ENCODE measurements at regions not wholly inside any gene's neighbourhood (a gene's known extent, or its start where the extent isn't known, plus 50 kb on each side); places are given as distances from the start of the nearest gene placed in this dataset.

DNA sequence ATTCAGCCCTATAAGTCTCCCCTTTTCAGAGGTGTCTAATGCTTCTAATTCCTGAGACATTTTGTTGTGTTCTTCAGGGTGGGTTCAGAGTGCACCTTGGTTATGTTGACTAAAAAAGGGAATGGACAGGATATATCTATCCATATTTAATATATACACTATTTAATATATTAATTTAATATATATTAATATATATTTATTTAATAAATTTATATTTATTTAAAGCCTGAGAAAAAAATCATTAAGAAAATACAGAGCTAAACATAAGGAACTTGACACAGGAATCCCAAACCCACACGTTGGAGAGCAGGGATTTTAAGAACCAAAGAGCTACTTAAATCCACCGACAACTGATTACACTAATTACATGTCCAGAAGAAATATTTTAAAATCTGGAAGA, 674.2 kb upstream of the KIRREL3 start:
- no peak for TF ChIP-seq POLR2A (IDR thresholded peaks at IDR 0.05)
- TF ChIP-seq, protein P1, sequence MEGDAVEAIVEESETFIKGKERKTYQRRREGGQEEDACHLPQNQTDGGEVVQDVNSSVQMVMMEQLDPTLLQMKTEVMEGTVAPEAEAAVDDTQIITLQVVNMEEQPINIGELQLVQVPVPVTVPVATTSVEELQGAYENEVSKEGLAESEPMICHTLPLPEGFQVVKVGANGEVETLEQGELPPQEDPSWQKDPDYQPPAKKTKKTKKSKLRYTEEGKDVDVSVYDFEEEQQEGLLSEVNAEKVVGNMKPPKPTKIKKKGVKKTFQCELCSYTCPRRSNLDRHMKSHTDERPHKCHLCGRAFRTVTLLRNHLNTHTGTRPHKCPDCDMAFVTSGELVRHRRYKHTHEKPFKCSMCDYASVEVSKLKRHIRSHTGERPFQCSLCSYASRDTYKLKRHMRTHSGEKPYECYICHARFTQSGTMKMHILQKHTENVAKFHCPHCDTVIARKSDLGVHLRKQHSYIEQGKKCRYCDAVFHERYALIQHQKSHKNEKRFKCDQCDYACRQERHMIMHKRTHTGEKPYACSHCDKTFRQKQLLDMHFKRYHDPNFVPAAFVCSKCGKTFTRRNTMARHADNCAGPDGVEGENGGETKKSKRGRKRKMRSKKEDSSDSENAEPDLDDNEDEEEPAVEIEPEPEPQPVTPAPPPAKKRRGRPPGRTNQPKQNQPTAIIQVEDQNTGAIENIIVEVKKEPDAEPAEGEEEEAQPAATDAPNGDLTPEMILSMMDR (IDR thresholded peaks at IDR 0.05) = no peak
- DNase-seq = no peak
- Histone ChIP-seq H3K9me3 (no peaks in the 10 kb centered on the region), H3K27ac (no peak overlapping the region), H3K36me3 (no peaks in the 10 kb centered on the region), H3K4me3 (no peak overlapping the region), H3K4me1 (no peaks in the 10 kb centered on the region), H3K27me3 (no peaks in the 10 kb centered on the region)
- intact Hi-C loops (cut with DNase I; ENCODE audit: low total_unique reads) = no loop called here

DNA sequence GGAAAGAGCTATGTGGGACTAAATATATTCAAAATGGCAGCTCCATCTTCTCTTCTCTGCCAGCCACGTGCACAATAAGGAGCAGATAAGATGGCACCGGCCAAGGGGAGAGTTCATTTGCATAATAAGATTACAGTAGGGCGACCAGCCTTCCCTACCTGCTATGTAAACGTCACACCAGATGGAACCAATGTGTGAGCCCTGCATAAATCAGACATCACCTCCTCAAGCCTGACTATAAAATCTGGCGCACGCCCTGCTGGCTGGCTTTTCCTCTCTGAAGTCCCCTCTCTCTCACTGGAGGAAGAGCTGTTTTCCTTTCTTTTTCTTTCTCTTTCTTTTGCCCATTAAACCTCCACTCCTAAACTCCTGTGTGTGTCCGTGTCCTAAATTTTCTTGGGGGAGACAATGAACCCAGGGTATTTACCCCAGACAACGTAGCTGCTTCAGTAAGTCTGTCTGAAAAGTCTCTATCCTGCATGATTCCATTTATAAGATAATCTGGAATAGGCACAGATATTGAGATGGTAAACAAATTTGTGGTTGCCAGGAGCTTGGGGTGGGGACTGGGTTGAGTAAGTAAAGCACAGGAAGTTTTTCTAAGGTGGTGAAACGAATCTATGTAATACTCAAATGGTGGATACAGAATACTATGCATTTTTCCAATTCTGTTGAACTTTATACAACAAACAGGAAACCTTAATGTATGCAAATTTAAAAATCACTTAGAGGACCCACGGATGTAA, 670.0 kb upstream of the KIRREL3 start:
- H3K4me1 ChIP-seq = no peaks in the 10 kb centered on the region
- H3K9me3 ChIP-seq = no peaks in the 10 kb centered on the region
- TF ChIP-seq, protein P1 (IDR thresholded peaks at IDR 0.05) = no peak
- no peak for TF ChIP-seq POLR2A (IDR thresholded peaks at IDR 0.05)
- H3K27me3 ChIP-seq = no peaks in the 10 kb centered on the region
- no peak overlapping the region for H3K4me3 ChIP-seq
- intact Hi-C loops (cut with DNase I; ENCODE audit: low total_unique reads) = no loop called here
- no peak for DNase-seq
- no peaks in the 10 kb centered on the region for H3K36me3 ChIP-seq
- H3K27ac ChIP-seq = no peak overlapping the region

DNA sequence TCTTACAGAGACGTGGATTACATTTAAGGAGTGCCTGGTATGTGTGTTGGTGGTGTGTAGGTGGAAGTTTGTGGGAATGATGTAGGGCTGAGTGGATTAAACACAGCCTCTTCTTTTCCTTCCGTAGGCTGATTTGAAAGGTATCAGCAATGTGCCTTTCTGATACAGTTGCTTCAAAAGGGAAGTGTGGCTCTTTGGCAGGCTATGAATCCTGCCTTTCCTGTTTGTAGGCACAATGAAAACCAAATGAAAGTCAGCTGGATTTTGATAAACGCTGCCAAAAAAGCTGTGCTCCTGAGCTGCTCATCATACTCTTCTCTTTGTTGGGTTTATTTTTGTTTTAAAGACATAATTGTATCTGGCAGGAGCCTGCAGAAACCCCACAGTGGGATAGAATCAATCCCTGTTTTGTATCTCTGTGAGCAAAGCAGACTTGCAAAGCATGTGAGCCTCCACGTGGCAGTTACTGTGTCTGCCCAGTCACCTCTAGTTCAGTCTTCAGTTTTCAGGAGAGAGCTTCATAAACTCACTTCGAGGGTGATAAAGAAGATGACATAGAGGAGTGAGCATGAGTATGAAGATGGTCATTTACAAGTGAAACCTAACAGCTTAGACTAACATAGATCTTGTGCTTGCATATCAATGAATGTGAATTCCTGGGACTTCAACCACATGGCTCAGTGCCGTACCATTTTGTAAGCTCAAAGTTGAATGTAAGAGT, 655.7 kb upstream of the KIRREL3 start:
- H3K27me3 ChIP-seq = no peaks in the 10 kb centered on the region

DNA sequence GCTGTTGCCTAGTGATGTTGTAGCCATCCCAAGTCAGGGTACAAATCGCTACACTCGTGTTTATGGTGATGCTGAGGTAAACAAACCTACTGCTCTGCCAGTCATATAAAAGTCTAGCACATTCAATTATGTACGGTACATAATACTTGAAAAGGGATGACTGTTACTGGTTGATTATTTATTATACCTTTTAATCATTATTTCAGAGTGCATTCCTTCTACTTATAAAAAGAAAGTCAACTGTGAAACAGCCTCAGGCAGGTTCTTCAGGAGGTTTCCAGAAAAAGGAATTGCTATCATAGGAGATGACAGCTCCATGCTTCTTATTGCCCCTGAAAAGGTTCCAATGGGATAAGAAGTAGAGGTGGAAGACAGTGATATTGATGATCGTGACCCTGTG, 652.5 kb upstream of the KIRREL3 start:
- intact Hi-C loops (cut with DNase I; ENCODE audit: low total_unique reads) = no loop called here

More for the DNA sequence above, 655.7 kb upstream of the KIRREL3 start:
- H3K27ac ChIP-seq = no peak overlapping the region
- H3K36me3 ChIP-seq = no peaks in the 10 kb centered on the region
- intact Hi-C loops (cut with DNase I; ENCODE audit: low total_unique reads) = no loop called here
- DNase-seq = no peak
- H3K4me1 ChIP-seq = no peaks in the 10 kb centered on the region
- no peak overlapping the region for H3K4me3 ChIP-seq
- TF ChIP-seq, protein P1 (IDR thresholded peaks at IDR 0.05) = no peak
- no peak for TF ChIP-seq POLR2A (IDR thresholded peaks at IDR 0.05)
- H3K9me3 ChIP-seq = no peaks in the 10 kb centered on the region

DNA sequence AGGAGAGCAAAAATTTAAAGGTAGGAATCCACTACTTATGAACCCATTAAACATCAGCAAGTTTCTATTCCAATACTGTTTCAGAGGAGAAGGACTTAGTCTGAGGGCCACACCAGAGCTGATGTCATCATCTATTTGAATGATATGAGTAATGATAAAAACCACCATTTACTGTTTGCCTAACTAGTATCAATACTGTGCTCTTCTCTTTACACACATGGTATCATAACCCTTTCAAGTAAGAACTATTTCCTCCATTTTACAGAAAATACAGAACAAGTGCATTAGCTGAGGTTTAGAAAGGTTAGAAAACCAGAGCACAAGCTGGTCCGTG, 651.3 kb upstream of the KIRREL3 start:
- no peak for DNase-seq
- no peaks in the 10 kb centered on the region for H3K27me3 ChIP-seq
- TF ChIP-seq, protein P1 (IDR thresholded peaks at IDR 0.05) = no peak
- TF ChIP-seq POLR2A (IDR thresholded peaks at IDR 0.05) = no peak
- H3K27ac ChIP-seq = no peak overlapping the region
- no peaks in the 10 kb centered on the region for H3K9me3 ChIP-seq
- intact Hi-C loops (cut with DNase I; ENCODE audit: low total_unique reads) = no loop called here
- no peaks in the 10 kb centered on the region for H3K36me3 ChIP-seq
- no peaks in the 10 kb centered on the region for H3K4me1 ChIP-seq
- no peak overlapping the region for H3K4me3 ChIP-seq

More for the DNA sequence above, 652.5 kb upstream of the KIRREL3 start:
- no peaks in the 10 kb centered on the region for H3K4me1 ChIP-seq
- no peaks in the 10 kb centered on the region for H3K27me3 ChIP-seq
- H3K27ac ChIP-seq = no peak overlapping the region
- DNase-seq = no peak
- no peak overlapping the region for H3K4me3 ChIP-seq
- no peaks in the 10 kb centered on the region for H3K9me3 ChIP-seq
- TF ChIP-seq POLR2A (IDR thresholded peaks at IDR 0.05) = no peak
- TF ChIP-seq, protein P1 (IDR thresholded peaks at IDR 0.05) = no peak
- no peaks in the 10 kb centered on the region for H3K36me3 ChIP-seq

Data from uterus (tissue), 3 donors.